ENCODE measurements at regions not wholly inside any gene's neighbourhood (a gene's known extent, or its start where the extent isn't known, plus 50 kb on each side); places are given as distances from the start of the nearest gene placed in this dataset.

DNA sequence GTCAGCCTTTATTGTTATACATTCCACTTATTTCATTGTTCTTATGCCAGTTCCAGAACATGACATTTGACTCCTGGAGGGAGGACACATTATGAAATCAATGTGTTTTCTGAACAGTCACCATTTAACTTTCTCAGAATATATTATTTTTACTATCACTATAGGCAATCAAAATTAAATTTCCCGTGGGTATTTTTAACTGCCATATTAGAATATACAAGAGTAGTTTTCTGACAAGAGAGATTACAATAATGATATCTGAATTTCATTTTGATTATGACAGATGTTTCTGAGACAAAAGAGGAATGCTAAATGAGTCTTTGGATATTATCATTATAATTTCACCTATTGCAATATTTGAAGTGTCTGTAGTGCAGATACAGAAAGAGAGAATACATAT, 64.4 kb upstream of the FSIP2 start:
- TF ChIP-seq POLR2AphosphoS5 (IDR thresholded peaks at IDR 0.05; ENCODE audit: low read depth, low read length) (no peak), POLR2A (IDR thresholded peaks at IDR 0.05; ENCODE audit: low read depth, low read length) (no peak)

Data from GM12892 (cell line).